HEK293T (cell line): ENCODE measurements at regions not wholly inside any gene's neighbourhood (a gene's known extent, or its start where the extent isn't known, plus 50 kb on each side); places are given as distances from the start of the nearest gene placed in this dataset.

Experiments used
- BHLHE40 ChIP-seq: fragments of 450-650 bp; IDR thresholded peaks from 2 replicates; pipeline ENCODE4 v1.6.1; 2016; ENCODE audit warnings: mild to moderate bottlenecking, moderate library complexity, borderline replicate concordance
- ELF4 ChIP-seq: fragments of 450-650 bp; IDR thresholded peaks from 2 replicates; pipeline ENCODE4 v1.6.1; 2017; ENCODE audit warnings: antibody characterized with exemption
- FOXA1 ChIP-seq: fragments of 450-650 bp; IDR thresholded peaks from 2 replicates; pipeline ENCODE4 v1.6.1; 2016; ENCODE audit warnings: mild to moderate bottlenecking
- FOXM1 ChIP-seq: fragments of 450-650 bp; IDR thresholded peaks from 2 replicates; pipeline ENCODE4 v1.6.1; 2017; ENCODE audit warnings: mild to moderate bottlenecking, borderline replicate concordance
- HDGF ChIP-seq: fragments of 450-650 bp; IDR thresholded peaks from 2 replicates; pipeline ENCODE4 v1.6.1; 2017; ENCODE audit warnings: antibody characterized with exemption, borderline replicate concordance
- L3MBTL2 ChIP-seq: fragments of 450-650 bp; conservative IDR thresholded peaks from 2 replicates; pipeline ENCODE4 v1.6.1; 2016; ENCODE audit warnings: mild to moderate bottlenecking
- NFRKB ChIP-seq: fragments of 450-650 bp; IDR thresholded peaks from 2 replicates; pipeline ENCODE4 v1.6.1; 2016; ENCODE audit warnings: mild to moderate bottlenecking, moderate library complexity
- SP1 ChIP-seq: fragments of 450-650 bp; IDR thresholded peaks from 2 replicates; pipeline ENCODE4 v1.6.1; 2017

DNA sequence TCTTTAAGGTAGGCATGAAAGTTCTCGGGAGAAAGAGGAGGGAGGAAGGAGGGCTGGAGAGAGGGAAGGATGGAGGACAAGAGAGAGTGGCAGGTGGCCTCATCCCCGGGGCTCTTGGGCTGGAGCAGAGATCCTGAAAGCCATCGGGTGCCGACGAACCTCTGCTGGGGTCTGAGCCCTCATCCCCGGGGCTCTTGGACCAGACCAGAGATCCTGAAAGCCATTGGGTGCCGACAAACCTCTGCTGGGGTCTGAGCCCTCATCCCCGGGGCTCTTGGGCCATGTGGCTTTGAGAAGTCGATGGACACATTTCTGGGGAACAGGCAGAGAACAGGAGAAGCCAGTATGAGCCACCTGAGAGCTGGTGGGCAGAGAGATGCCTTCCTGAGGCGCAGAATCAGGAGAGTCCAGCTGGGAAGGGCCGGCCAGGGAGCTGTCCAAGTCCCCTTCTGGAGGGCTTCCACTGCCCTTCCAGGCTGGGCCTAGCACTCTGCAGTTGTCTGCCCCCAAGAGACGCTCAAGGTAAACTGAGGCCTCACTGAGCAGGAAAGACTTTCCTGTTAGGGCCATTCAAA is 1398.1 kb downstream of the BRD1 start:
- TF ChIP-seq NFRKB (no peak), HDGF (no peak), FOXA1 (no peak), ELF4 (no peak), BHLHE40 (no peak), SP1 (no peak), FOXM1 (no peak), L3MBTL2 (no peak)
